Fibroblast of peridontal ligament (primary cell): ENCODE measurements at regions not wholly inside any gene's neighbourhood (a gene's known extent, or its start where the extent isn't known, plus 50 kb on each side); places are given as distances from the start of the nearest gene placed in this dataset.
A peak's percentile ranks its signal among the peaks of the same experiment; 100 is the strongest.
"Not testable (repeated sequence)": the region's sequence is repeated elsewhere in the genome, so short reads cannot be mapped to it uniquely, and the experiment has no call there.

Source experiments
- DNase-seq: peaks from one replicate; pipeline ENCODE4 v3.0.0-alpha.2; 2010; ENCODE audit errors: extremely low read depth

GRCh38 chr3:137116619-137117018 lies 158.8 kb downstream of the IL20RB start:
- no peak for DNase-seq

DNA sequence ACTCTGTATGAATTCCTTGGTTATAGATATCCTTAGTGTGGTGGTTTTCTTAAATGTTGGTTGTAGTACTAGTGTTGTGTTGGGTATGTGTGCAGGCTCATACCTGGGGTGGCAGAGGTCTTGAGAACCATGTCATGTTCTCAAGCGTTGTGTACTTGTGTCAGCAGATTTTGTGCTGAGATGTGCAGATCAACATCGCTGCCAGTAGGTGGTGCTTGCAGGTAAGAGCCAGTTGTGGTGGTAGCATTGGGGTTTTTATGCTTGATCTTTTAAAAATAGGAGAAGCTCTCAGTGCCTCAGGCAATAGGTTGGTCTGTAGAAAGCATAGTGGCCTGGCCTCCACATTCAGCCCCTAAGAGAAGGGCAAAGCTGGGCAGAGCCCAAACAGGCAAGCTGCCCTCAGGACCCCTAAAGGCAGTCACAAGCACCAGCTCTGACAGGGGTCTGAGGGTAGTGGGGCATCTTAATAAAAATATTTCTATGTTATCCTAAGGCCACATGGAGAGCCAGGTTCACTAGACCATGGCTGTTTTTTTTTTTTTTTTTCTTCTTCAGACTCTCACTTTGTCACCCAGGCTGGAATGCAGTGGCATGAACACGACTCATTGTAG lies 164.0 kb downstream of the IL20RB start:
- peak; percentile 17 for DNase-seq

DNA sequence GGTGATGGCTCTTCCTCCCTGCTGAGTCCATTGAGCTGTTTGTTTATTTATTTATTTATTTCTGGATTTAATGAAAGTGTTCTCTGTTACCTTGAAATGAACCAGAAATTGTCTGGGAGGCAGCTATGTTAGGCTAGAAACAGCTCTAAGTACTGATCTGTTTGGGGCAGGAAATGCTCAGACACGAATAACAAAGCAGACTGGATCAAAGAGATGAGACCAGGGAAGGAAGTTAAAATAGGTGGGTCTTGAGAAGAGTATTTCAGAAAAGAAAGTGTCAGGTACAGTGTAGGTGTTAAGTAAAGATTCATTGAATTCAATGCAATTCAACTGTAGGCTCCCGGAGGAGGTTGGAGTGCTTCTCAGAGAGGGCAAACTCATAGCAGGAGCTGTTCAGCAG lies 173.3 kb downstream of the IL20RB start:
- DNase-seq: no peak

DNA sequence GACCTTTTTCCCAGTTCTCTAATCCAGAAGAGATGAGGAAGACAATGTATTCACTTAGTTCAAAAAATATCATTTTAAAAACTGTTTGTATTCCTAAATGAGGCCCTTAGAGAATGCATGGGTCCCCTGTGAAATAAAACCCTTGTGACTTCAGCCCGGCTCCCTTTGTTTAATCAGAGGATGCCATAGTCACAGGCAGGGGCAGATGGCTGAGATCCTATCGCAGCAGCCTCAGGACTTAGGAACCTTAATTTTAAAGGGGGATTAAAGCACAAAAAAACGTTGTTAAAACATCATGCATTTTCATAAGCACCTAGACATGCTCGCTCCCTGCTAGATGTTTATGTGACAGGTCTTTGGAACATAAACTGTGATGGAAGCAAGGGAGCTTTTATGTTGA lies 176.6 kb downstream of the IL20RB start:
- no peak for DNase-seq

DNA sequence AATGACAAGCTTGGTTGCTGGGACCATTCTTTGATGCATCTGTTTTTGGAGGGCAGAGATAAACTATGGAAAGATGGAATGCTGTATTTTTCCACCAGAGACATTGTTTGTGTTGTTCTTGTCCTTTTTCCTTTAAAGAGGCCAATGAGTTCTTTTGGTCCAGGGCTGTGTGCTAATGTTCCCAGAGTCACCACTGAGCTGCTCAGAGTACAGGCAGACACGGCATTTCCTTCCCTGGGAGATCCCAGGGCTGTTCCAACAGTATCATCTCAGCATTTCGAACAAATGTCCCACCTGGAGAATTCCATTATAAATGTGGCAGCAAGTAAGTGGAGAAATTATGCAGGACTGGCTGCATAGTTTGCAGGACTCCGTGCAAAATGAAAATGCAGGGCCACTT lies 190.6 kb downstream of the IL20RB start:
- no peak for DNase-seq

DNA sequence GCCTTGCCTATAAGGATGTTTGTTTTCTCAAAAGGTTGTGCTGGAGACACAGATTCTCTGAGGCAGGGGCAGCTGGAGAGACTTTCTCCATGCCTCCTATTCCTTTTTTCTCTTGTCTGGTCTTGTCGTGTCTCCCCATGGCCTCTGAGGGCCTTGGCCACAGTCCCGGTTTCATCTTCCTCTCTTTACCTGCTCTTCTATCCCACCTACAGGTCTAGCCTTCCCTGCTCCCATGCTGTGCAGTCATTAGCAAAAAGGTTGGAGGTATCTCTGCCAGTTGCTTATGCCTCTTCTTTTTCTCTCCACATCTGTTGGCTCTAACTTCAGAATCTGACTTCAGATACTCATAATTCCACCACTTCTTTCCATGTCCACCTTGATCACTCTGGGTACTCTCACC lies 191.1 kb downstream of the IL20RB start:
- DNase-seq: no peak

DNA sequence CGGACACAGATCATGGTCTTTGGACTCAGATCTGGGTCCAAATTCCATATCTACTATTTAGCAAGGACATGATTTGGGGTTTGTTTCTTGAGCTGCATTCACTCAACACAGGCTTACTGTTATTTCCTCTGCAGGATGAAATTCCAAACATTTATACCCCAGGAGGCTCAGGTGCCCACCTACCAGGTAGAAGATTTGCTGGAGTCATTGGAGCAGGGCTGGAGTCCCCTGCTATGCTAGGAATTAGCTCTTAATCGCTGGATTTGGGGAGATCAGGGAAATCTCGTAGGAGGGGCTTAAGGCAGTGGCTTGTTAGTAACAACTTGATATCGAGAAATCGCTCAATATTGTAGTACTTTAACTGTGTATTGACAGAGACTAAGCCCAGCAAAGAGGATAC lies 193.0 kb downstream of the IL20RB start:
- DNase-seq: no peak

DNA sequence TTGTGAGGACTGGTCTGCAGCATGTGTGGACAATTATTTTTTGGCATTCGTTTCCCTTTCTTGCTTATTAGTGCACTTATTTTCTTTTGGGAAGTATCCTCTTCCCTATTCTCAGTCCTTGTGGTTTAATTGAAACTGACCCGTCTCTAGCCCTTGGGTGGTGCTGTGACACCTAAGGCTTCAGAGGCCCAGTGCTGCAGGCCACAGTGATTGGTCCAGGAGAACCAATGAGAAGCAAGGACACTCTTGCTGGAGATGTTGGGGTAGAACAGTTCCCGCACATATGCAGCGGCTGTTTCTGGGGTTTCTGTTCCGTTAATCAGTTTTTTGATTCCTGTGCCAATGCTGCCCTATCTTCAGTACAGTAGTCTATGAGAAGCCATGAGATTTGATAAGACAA lies 195.3 kb downstream of the IL20RB start:
- not testable (repeated sequence) for DNase-seq

DNA sequence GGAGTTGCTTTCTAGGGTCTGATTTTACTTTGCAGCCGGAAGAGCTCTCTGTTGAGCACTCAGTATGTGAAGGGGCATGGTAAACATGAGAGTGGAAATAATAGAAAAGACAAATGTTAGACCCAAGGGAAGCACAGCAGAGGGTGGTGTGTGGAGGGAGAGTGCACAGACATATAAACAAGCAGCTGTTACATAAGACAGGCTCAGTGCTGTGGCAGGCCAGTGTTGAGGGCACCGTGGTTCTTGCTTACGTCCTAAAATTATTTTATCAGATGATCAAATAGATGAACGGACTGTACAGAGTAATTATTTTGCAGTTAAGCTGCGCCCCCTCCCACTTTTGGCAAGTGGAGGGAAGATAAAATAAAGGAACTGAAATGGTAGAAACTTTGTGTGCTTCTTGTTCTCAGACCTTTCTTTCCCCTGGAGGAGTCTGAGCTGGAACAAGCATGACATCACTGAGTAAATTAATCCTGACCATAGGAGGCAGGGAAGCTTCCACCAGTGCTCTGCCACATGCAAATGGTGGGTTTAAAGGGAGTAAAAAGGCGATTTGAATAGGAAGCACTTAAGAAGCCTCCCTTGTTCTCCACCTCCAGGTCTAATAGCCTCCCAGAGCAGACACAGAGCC lies 205.6 kb downstream of the IL20RB start:
- DNase-seq: no peak

- DNase-seq: no peak
Observed at GRCh38 chr3:137163958-137164357, 206.2 kb downstream of the IL20RB start.

- DNase-seq: peak; percentile 3
Observed at GRCh38 chr3:137165117-137165806, 207.5 kb downstream of the IL20RB start.

DNA sequence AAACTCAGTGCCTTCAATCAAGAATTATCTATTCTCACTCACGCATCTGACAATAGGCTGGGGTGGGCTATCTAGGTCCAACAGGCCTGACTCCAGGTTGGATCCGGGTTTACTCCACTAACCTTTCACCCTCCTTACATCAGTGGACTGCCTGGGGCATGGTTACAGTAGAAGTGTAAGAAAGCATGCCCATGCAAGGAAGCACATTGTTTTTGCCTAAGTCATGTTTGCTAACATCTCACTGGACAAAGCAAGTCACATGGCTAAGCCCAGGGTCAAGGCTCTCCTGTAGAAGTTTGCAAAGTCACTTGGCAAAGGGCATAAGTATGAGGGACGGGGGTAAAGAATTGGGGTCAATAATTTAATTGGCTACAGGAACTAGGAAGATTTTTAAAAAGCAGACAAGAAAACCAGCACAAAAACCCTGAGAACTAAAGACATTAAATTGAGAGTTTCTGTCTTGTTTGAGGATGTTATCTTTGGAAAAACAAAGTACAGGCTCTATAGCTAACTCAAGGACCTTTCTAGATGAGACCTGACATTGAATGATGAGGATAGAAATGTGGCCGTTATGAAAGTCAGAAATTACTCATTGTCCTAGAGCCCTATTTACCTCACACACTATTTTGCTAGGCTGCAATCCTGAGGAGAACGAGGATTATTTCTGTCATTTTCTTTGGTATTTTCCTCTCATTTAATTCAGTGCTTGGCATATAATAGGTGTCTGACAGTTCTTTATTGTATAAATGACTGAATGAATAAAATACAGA lies 214.2 kb downstream of the IL20RB start:
- no peak for DNase-seq

GRCh38 chr3:137172728-137173127 lies 214.9 kb downstream of the IL20RB start:
- no peak for DNase-seq

- no peak for DNase-seq
Observed at GRCh38 chr3:137174514-137174913, 216.7 kb downstream of the IL20RB start.

DNA sequence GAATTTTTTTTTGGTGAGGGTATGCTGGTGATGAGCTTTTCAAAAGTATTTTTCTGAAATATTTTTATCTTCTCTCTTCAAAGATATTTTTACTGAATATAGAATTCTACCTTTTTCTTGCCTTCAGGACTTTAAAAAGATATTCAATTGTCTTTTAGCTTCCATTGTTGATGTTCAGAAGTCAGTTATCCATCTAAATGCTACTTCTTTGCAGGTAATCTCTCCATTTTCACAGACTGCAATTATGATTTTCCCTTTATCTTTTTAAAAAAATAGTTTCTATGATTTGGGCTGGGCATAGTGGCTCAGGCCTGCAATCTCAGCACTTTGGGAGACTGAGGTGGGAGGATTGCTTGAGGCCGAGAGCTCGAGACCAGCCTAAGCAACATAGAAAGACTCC lies 222.4 kb downstream of the IL20RB start:
- no peak for DNase-seq

DNA sequence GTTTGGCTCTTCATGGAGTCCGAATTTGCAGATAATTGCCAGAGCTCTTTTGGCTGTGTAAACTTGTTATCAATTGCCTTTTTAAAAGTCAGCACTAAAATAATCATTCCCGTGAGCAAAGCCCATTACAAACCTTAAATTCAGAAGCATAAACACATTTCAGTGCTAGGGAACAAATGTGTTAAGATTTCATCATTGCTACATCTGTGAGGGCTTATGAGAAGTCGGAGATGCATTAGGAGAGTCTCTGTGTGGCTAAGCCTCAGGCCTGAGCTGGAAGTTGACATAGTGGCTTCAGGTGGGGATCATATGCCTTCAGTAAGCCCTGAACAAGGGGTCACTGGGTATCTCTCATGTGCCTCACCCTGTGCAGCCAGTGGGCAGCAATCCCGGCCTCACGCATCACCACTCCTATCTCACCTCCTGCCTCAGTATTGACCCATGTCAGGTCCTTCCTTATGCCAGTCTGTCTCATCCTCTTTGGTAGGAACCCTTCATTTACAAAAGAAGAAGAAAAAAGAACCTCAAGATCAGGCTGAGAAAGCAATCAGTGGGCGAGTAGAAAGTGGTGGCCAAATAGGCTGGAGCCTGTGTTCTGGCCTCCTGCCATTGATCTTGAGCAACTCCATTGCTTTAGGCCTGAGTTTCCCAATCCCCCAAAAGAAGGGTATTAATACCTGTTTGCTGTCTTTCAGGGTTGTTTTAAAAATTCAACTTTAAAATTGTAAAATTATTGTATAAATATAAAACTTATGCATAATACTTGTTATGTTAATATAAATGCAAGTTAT lies 233.5 kb downstream of the IL20RB start:
- no peak for DNase-seq

- no peak for DNase-seq
Observed at GRCh38 chr3:137191951-137192350, 234.2 kb downstream of the IL20RB start.

DNA sequence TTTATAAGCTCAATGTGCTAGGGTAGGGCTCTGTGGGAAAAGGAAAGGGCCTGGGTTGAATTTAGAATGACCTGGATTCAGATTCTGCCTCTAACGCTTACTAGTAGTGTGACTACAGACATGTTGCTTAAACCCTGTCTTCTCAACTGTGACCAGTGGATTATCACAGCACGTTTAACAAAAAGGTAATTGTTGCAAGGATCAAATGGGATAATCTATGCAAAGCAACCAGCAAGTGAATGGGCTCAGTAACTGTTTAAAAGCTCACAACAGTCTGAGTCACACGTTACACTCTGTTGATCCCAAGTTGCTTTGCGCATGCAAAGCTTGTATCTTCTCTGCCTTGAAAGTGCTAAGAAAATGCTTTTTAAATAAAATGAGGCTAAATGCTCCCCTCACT lies 236.5 kb downstream of the IL20RB start:
- DNase-seq: no peak

- not testable (repeated sequence) for DNase-seq
Observed at GRCh38 chr3:137198374-137198773, 240.6 kb downstream of the IL20RB start.

DNA sequence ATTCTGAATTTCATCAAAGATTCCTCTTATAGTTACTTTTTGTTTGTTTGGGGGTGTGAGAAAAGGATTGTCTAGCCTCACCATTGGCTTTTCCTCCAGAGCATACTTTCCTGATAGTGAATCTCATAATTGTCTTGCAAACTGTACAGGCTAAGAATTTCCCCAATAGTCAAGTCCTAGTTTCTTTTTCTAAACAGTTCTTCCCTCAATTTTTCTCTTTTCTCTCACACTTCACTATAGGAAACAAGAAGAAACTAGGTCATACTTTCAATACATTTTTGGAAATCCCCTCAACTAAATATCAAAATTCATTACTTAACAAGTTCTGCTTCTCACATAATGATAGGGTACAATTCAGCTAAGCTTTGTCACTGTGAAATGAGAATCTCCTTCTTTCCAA lies 241.9 kb downstream of the IL20RB start:
- no peak for DNase-seq

DNA sequence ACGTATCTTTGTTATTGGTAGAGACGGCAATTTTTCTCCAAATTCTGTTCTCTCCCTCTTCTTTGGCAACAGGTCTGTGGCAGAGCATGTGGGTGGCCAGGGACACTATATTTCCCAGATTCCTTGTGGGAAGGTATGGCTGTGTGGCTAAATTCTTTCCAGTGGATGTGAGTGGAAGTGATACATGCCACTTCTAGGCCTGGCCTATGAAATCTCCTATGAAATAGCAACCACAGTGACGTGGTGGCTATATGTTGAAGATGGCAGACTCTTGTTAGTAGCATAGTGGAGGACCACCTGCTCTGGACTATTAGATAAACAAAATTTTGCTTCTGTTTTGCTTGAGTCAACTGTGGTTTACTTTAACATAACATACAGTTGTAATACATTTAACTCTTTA lies 243.3 kb downstream of the IL20RB start:
- no peak for DNase-seq

- DNase-seq: no peak
Observed at GRCh38 chr3:137202941-137203340, 245.2 kb downstream of the IL20RB start.
